HG02981 (cell line): ENCODE measurements at regions not wholly inside any gene's neighbourhood (a gene's known extent, or its start where the extent isn't known, plus 50 kb on each side); places are given as distances from the start of the nearest gene placed in this dataset.

Experiments
- ATAC-seq: cut with Tn5 transposase; IDR thresholded peaks from one replicate; pipeline ENCODE4 v1.9.1; 2021; ENCODE audit warnings: mild to moderate bottlenecking, moderate library complexity; ENCODE audit not compliant: unreplicated experiment

GRCh38 chr12:85669911-85670310 lies 166.3 kb downstream of the RASSF9 start:
- ATAC-seq: no peak

- ATAC-seq: no peak
Observed at GRCh38 chr12:85672436-85672835, 163.8 kb downstream of the RASSF9 start.

- ATAC-seq: no peak
Observed at GRCh38 chr12:85673921-85674420, 162.2 kb downstream of the RASSF9 start.

GRCh38 chr12:85676816-85677749 lies 159.1 kb downstream of the RASSF9 start:
- no peak for ATAC-seq

GRCh38 chr12:85679296-85679695 lies 156.9 kb downstream of the RASSF9 start:
- no peak for ATAC-seq

- ATAC-seq: no peak
Observed at GRCh38 chr12:85680881-85681280, 155.3 kb downstream of the RASSF9 start.

- no peak for ATAC-seq
Observed at GRCh38 chr12:85681333-85681732, 154.9 kb downstream of the RASSF9 start.

GRCh38 chr12:85683051-85683450 lies 153.2 kb downstream of the RASSF9 start:
- ATAC-seq: no peak

GRCh38 chr12:85688837-85689236 lies 147.4 kb downstream of the RASSF9 start:
- ATAC-seq: no peak

- ATAC-seq: no peak
Observed at GRCh38 chr12:85690146-85690545, 146.1 kb downstream of the RASSF9 start.

- ATAC-seq: no peak
Observed at GRCh38 chr12:85693093-85693665, 143.0 kb downstream of the RASSF9 start.

- no peak for ATAC-seq
Observed at GRCh38 chr12:85695097-85695715, 141.0 kb downstream of the RASSF9 start.

GRCh38 chr12:85697003-85697402 lies 139.2 kb downstream of the RASSF9 start:
- ATAC-seq: no peak

GRCh38 chr12:85698937-85699336 lies 137.3 kb downstream of the RASSF9 start:
- no peak for ATAC-seq

GRCh38 chr12:85708775-85709174 lies 127.4 kb downstream of the RASSF9 start:
- ATAC-seq: no peak

GRCh38 chr12:85711735-85712390 lies 124.3 kb downstream of the RASSF9 start:
- ATAC-seq: no peak

GRCh38 chr12:85713373-85713772 lies 122.8 kb downstream of the RASSF9 start:
- no peak for ATAC-seq

GRCh38 chr12:85714425-85714824 lies 121.8 kb downstream of the RASSF9 start:
- ATAC-seq: no peak

GRCh38 chr12:85720308-85721033 lies 115.7 kb downstream of the RASSF9 start:
- ATAC-seq: no peak

- no peak for ATAC-seq
Observed at GRCh38 chr12:85725991-85726390, 110.2 kb downstream of the RASSF9 start.
